Right renal cortex interstitium (tissue), 3 donors: ENCODE measurements at regions not wholly inside any gene's neighbourhood (a gene's known extent, or its start where the extent isn't known, plus 50 kb on each side); places are given as distances from the start of the nearest gene placed in this dataset.

Experiments
- DNase-seq, 3 donors: peaks; one replicate each; pipeline ENCODE4 v3.0.0-alpha.2; 2013; ENCODE audit warnings: low read depth in 3 of 3, low spot score in 2 of 3

DNA sequence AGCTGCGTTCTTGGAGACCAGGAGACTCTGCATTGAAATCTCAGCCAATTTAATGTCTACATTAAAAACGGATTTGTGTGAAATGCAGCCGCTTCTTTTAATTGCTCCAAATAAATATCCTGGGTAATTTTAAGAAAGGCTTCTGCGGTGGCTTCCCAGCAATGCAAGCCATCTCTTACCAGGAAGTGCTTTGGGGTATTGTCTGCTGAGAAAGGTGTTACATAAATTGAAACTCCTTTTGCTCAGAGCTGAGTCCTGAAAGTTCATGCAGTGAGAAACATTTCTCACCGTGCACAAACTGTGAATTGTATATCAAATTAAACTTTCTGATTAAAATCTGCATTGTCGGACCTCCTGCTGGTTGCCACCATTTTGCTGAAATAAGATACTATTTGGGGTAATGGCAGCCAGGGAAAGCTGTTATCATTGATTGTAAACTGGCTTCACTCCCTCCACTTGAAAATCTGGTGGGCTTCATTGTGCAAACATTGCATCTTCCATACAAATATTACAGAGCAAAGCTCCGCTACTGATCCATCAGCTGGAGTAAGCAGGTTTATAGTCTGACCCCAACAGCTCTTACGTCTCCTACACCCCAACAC lies 59.5 kb downstream of the ZIC5 start:
- no peak for DNase-seq

DNA sequence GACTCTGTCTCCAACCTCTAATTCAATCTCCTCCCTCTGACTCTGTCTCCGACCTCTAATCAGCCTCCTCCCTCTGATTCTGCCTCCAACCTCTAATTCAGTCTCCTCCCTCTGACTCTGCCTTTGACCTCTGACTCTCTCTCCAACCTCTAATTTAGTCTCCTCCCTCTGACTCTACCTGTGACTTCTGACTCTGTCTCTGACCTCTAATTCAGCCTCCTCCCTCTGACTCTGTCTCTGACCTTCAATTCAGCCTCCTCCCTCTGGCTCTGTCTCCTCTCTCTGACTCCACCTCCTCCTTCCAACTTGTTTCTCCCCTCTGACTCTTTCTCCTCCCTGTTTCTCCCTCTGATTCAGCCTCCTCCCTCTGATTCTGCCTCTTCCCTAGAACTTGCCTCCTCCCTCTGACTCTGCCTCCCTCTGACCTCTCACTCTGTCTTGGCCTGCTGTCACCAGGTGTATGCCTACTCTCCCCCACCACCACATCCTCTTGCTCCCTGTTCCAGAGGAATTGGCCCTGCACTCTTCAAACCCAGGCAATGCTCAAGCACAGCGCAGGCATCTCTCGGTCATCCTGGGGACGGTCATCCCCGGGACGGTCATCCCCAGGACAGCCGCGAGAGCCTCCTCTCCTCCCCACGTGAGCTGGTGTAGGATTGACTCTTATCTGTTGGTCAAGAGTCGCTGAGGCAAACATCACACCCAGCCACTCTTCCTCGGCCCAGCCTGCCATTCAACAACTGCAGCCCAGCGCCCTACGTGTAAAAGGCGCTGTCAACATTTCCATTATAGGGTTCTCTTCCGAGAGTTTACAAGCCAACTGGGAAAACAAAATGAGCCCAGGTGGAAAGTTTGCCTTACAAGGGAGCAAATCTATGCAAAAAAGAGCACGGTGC lies 60.2 kb downstream of the ZIC5 start:
- DNase-seq, result no peak

DNA sequence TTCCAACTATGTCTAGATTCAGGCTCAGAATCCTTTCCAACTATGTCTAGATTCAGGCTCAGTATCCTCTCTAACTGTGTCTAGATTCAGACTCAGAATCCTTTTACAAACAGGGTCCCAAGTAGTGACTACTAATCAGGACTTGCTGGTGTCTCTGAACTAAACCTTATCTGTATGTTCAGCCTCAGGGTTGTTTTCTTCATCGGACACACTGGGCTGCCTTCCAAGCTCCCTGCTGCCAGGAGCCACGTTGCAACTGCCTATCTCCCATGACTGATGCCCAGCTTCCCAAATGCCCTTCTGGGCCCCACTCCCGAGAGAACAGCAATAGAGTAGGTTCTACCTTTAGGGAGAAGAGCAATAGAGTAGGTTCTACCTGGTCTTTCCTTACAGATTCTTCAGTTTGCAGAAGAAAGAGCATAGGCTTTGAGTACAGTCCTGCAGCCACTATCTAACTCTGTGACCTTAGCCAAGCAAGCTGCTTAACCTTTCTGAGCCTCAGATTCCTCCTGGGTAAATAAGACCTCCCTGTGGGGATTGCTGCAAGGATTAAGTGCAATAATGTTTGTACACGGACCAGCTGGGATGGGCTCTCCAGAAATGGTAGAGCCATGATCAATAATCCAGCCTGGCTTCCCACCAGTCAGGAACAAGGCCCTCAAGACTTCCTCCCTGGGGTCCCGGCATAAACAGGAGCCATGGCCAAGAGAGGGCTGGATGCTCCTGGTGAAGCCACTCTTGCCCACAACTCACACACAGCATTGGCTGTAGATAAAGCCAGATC lies 61.5 kb downstream of the ZIC5 start:
- no peak for DNase-seq

DNA sequence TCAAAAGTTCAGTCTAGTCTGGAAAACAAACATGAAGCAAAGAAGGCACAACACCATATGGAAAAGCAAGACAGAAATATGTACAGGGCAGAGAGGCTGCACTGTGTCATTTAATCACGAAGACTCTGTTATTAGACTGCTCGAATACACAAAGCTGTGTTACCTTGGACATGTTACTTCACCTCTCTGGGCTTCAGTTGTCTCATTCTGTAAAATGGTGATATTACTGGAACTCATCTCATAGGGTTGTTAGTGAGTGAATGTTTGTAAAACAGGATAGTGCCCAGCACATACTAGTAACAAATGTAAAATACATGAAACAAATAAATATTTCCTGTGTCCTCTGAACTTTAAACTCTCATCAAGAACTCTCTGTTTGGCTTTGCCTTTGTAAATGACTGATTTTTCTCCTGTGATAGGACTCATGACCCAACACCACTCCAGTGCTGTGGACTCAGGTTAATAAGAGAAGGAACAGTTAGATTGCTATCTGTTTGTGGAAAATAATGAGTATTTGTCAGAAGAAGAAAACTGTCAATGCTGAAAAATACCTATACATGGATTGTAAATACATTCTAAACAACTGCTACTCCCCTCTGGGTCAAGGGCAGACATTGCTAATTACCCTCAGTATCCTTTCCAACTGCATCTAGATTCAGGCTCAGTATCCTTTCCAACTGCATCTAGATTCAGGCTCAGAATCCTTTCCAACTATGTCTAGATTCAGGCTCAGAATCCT lies 62.3 kb downstream of the ZIC5 start:
- DNase-seq, result no peak

DNA sequence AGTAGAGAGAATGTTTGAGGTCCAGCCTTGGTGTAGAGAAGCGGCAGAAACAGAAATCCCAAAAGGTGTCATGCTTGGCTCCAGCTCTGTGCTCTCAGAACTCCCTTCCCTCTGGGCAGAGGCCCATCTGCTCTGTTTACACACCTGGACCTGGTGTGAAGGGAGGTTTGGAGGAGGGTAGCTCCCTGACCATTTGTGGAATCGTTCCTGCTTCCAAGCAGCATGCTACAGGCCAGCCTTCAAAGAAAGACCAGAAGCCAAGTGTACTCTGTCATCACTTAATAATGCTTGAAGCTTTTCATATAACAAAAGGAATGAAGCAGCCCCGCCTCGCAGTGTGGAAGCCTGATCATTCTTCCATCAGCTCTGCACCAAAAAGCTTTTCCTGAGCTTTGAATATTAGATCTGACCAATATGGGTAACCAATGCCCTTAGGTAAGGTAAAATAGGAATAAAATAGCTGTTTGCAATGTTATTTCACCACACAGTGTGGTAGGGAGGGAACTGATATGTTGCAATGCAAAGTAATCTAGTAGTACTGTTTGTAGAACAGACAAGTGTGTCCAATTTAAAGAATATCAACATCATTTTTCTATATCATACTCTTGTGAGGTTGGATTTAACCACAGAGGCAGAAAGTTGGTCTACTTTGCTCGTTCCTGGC lies 63.3 kb downstream of the ZIC5 start:
- DNase-seq, result no peak

DNA sequence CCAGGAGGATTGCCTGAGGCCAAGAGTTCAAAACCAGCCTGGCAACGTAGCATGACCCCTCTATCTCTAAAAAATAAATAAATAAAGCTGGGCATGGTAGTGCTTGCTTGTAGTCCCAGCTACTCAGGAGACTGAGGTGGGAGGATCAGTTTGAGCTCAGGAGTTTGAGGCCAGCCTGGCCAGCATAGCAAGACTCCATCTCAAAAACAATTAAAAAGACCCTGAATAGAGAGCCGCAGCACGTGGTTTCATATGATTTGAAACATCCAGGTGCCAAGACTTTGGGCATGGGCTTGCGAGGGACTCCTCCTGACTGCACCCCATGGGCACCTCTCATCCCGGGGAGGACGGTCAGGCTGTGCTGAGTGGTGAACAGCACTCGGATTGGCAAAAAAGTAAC lies 63.9 kb downstream of the ZIC5 start:
- DNase-seq, result no peak

DNA sequence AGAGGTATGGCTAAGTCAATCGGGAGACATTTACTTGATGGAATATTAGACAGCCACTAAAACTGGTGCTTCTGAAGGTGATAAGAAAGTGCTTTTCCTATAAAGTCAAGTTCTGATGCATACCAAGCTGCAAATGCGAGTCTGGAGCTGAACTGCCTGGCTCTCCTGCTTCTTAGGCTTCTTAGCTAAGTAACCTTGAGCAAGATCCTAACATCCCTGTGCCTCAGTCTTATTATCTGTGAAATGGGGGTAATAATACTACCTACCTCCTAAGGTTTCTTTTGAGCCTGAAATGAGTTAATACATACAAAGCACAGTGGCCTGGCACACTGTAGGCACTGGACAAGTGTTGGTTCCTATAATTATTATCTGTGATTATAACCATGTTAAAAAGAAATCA lies 64.5 kb downstream of the ZIC5 start:
- no peak for DNase-seq

DNA sequence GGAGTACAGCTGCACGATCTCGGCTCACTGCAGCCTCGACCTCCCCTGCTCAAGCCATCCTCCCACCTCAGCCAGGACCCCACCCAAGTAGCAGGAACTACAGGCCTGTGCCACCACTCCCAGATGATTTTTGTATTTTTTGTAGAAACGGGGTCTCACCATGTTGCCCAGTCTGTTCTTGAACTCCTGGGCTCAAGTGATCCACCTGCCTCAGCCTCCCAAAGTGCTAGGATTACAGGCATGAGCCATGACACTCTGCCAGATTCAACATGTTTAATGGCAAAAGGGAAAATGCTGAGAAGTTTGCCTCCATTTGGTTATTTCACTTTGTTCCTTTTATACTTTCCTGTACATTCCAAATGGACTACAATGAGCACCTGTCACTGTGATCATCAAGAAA lies 65.8 kb downstream of the ZIC5 start:
- DNase-seq, result no peak

DNA sequence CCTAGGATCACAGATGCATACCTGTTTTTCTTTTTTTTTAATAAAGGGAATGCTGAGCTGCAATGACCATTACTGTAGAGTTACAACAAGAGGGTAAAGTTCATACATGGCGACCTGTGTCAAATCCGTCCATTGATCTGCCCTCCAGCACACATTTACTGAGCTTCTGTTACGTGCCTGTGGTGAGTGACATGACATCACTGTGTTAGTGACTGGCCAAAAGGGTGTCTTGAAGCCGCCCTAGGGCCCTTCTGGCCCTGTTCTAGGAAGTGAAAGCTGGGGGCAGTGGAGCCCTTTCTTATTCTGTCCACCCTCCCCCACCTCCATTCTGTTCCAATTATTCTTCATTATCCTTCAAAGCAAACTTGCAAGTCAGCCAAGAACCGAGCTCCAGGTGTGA lies 66.3 kb downstream of the ZIC5 start:
- DNase-seq, result no peak

DNA sequence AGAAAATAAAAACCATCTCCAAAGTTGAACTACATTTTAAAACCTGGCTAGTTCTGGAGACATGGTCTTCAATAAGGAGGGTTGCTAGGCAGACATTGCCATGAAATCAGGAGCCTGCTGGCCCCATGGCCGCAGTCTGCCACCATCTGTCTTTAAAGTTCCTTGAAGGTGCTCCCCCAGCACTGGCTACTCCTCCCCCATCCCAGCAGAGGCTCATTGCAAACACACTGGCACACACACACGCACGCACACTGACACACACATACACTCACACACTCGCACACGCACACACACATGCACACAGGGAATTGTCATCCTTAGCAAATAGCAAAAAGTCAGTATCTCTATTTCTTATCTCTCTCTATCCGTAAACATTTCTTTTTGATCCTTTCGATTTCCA lies 68.4 kb downstream of the ZIC5 start:
- DNase-seq, result no peak

DNA sequence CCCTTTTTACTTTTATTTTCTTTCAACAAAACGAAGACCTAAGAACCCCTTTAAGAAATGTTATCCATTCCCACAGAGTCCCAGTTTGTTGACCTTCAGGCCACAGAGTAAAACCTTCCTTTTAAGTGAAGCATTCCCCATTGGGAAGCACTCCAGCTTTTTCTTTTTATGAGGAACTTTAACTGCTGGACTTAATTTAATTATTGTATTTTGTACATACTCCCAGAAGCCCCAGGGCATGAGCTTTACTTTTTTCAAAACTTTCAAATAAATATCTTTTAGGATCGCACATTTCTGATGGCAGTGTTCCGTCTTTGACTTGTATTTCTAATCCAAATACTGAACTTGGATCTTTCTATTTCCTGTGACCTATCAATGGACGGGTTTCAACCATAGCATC lies 68.9 kb downstream of the ZIC5 start:
- DNase-seq, result no peak

DNA sequence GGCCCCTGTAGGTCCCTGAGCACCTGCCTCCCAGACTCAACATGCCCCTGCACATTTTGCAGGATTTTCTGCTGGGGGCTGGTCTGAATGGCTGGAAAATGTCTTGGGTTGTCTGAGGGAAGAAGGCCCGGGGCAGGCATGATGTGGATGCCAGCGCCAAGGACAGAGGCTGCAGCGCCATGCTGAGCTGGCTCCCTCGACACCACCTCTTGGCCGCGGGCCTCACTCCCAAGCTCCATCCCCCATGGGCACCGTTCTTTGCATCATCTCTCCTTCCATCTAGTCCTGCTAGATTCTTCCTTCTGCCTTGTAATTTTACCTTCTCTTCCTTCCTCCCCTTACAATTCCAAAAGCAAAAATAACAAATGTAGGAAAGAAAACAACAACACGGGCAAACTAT lies 70.6 kb downstream of the ZIC5 start:
- no peak for DNase-seq

DNA sequence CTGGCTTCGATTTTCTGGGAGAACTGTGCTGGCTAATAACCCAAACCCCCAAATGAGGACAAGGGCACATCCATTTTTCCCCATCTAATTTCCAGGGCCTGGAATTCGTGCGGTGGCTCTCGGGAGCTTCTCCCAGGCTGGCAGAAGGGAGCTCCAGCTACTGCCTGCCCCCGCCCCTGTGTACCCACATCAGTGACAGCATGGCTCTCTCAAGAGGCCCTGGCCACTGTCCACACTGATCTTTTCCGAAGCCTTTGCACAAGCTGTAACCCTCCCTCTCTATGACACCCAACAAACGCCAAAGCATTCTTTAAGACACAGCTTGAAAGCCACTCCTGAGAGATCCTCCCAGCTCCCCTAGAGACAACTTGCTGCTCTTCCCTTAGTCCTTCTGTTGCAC lies 73.1 kb downstream of the ZIC5 start:
- no peak for DNase-seq

DNA sequence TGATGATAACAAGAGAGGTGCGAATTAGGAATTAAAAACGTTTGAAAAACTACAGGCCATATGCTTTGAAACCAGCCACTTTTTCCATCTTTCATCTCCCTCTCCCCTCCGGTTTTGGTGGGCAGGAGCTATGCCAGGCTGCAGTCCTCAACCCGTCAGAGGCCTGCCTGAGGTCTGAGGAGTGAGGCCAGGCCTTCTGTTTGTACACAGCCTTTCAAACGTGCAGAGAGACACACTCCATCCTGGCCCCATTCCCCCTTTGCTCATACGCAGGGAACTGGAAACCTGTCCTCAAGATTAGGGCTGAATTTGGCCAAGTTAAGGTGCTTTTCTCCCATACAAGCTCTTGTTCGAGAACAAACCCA lies 74.5 kb downstream of the ZIC5 start:
- no peak for DNase-seq

DNA sequence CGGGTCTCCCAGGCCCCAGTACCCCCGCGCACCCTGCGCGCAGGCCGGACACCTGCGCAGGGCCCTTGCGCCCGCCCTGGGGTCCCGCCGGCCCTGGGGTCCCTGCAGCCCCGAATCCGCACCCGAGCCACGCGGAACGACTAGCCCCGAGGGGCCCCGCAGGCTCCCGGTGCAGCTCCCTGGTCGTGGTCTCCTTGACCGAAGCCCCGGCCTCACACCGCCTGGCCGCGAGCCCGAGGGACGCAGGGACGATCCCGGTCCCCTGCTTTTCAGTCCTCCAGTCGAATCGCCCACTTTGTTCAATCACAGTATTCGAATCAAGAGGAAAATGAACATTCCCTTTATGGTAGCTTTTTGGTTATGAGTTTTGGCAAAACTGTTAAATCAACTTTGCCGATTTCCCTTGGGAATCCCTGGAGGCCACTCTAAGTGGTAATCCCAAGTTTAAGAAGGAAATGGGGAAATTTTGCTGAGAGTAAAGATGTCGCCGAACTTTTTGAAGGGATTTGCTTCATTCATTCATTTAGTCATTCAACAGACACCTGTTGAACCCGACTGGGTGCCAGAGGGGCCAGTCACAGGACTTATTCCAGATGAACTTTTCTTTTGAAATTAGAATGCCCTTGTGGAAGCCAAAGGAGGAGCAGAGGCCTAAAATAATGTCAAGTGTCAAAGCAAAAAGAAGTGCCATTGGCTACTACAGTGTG lies 75.0 kb downstream of the ZIC5 start:
- no peak for DNase-seq

DNA sequence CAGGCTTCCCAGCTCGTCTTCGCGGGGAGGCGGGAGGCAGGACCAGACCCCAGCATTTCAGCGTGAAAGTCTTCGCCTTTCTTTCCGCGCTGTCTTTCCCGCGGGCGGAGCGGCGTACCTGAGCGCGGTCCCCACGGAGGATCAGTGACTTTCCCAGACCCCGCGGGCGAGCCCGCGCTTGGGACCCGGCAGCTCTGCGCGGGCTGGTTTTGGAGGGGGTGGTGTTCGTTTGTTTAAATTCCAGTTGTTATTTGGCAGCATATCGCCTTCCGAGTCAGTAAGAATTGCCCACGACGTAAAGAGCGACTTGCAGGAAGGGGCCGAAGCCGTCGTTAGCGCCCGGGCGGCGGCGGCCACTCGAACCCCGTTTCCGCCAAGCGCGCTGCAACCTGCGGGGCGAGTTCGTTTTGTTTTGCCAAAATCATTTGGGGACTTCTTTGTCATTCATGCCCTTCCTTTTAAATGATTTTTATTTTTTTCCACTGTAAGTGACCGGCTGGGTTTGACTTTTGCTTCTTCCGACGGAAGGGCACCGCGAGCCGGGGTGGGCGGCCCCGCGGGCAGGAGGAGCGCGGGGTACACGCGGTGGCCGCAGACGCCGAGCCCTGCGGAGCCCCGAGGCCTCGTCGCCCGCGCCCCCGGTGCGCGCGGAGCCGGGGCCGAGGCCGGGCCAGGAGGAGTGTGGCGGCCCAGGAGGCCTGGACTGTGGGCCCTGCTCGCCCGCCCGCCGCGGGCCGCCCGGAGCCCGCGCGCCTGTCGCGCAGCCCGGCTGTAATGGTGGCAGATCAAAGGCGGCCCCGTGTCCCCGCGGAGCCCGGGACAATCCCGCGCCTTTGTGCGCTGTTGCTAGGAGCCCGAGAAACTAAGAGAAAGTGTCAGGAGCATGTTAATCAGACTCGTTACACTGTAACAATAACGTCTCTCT lies 75.9 kb downstream of the ZIC5 start:
- peak in 1 of 3 donors; percentile 10 for DNase-seq

DNA sequence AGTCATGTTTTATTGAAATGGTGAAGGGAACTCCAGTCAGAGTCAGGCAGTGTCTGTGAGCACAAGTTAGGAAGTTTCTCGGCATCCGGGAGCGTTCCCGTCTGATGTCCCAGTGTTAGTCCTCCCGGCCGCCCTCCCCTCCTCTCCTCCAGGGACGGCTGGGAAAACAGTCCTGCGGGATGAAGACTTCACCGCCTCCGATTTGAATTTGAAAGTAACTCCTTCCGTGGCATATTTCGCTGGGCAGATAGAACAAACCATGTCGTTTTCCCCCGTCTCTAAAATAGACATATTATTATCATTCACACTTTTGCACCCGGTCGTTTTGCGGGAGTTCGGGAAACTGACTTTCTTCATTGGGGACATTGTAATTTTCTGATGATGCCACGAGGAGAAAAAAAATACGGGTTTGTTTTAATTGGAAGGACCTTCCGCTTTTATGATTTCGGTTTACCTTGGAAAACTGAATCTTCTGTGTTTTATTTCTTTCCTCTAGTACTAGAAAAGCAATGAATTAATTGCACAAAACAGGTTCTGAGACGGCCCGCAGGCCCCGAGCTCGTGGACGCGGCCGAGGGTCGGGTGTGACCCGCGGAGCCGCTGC lies 76.6 kb downstream of the ZIC5 start:
- peak in 1 of 3 donors; percentile 23 for DNase-seq

DNA sequence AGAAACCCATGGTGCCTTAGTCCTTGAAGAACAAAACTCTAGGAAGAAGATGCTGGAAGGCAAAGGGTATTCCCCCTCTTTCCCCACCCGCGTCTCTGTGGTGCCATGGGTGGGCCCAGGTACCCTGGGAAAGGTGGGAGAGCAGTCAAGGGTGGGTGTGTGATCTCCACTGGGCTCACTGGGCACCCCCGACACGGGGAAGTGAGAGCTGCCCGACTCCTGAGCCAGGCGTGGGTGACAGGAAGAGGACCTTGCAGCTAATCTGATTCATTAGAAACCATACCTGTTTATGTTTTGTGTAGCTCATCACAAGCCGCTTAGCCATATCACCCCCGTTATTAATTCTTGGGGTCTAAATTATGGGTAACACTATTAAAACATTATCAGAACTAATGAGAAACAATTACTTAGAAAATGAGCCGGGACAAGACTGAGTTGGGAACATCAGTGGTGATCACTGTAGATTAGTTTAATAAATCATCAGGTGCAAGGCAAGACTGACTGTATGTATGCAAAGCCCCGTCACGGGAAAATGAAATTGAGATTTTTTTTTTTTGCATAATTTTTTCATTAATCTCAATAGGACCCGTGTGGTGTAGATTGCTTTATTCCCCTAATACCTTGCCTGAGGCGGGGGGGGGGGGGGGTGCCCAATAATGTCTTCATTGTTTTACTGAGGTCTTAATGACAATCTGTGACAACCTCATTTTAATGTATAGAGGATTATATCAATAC lies 77.3 kb downstream of the ZIC5 start:
- no peak for DNase-seq
